Neural progenitor cell (in vitro differentiated cells): ENCODE measurements at regions not wholly inside any gene's neighbourhood (a gene's known extent, or its start where the extent isn't known, plus 50 kb on each side); places are given as distances from the start of the nearest gene placed in this dataset.

Experiments
- EZH2 ChIP-seq: fragments of 200-600 bp; sonication (generic); IDR thresholded peaks from 2 replicates; pipeline ENCODE4 v1.6.1; 2017; ENCODE audit warnings: antibody characterized with exemption, mild to moderate bottlenecking, moderate library complexity
- TF ChIP-seq, protein P1 (sequence below): fragments of 200-600 bp; sonication (generic); IDR thresholded peaks from 2 replicates; pipeline ENCODE4 v1.5.1; 2017; ENCODE audit warnings: antibody characterized with exemption, mild to moderate bottlenecking

DNA sequence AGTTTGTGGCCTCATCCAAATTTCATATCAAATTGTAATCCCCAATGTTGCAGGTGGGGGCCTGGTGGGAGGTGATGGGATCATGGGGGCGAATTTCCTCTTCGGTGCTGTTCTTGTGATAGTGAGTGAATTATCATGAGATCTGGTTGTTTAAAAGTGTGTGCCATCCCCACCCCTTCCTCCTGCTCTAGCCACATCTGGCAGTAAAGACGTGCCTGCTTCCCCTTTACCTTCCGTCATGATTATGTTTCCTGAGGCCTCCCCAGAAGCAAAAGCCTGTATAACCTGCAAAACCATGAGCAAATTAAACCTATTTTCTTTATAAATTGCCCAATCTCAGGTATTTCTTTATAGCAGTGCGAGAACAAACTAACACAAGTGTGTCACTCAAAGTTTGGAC, 71.0 kb upstream of the MOCS2 start:
- TF ChIP-seq, protein P1, sequence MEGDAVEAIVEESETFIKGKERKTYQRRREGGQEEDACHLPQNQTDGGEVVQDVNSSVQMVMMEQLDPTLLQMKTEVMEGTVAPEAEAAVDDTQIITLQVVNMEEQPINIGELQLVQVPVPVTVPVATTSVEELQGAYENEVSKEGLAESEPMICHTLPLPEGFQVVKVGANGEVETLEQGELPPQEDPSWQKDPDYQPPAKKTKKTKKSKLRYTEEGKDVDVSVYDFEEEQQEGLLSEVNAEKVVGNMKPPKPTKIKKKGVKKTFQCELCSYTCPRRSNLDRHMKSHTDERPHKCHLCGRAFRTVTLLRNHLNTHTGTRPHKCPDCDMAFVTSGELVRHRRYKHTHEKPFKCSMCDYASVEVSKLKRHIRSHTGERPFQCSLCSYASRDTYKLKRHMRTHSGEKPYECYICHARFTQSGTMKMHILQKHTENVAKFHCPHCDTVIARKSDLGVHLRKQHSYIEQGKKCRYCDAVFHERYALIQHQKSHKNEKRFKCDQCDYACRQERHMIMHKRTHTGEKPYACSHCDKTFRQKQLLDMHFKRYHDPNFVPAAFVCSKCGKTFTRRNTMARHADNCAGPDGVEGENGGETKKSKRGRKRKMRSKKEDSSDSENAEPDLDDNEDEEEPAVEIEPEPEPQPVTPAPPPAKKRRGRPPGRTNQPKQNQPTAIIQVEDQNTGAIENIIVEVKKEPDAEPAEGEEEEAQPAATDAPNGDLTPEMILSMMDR, result no peak
- TF ChIP-seq EZH2, result no peak
